DMS153 treated with DMSO at 0.1 percent for 48 hours (cell line): ENCODE measurements at regions not wholly inside any gene's neighbourhood (a gene's known extent, or its start where the extent isn't known, plus 50 kb on each side); places are given as distances from the start of the nearest gene placed in this dataset.

Experiments
- DNase-seq: peaks from one replicate; lab custom pipeline; 2025; ENCODE audit not compliant: unreplicated experiment; lab: John Stamatoyannopoulos, UW

GRCh38 chr17:51486091-51486490 is 225.7 kb downstream of the UTP18 start:
- no peak for DNase-seq

GRCh38 chr17:51486885-51487520 is 226.7 kb downstream of the UTP18 start:
- no peak for DNase-seq

GRCh38 chr17:51487947-51488346 is 227.6 kb downstream of the UTP18 start:
- no peak for DNase-seq

- no peak for DNase-seq
Measured at GRCh38 chr17:51491416-51491815, 231.1 kb downstream of the UTP18 start.

GRCh38 chr17:51493206-51493605 is 232.9 kb downstream of the UTP18 start:
- no peak for DNase-seq

- DNase-seq, result no peak
Measured at GRCh38 chr17:51496378-51496777, 236.0 kb downstream of the UTP18 start.

- no peak for DNase-seq
Measured at GRCh38 chr17:51499897-51500296, 239.6 kb downstream of the UTP18 start.

GRCh38 chr17:51500454-51500853 is 240.1 kb downstream of the UTP18 start:
- DNase-seq, result no peak

- no peak for DNase-seq
Measured at GRCh38 chr17:51505450-51505849, 245.1 kb downstream of the UTP18 start.

GRCh38 chr17:51507444-51507843 is 247.1 kb downstream of the UTP18 start:
- no peak for DNase-seq

GRCh38 chr17:51508048-51508447 is 247.7 kb downstream of the UTP18 start:
- no peak for DNase-seq

GRCh38 chr17:51510940-51511339 is 250.6 kb downstream of the UTP18 start:
- no peak for DNase-seq

GRCh38 chr17:51512220-51512907 is 252.0 kb downstream of the UTP18 start:
- no peak for DNase-seq

- no peak for DNase-seq
Measured at GRCh38 chr17:51516924-51517323, 256.6 kb downstream of the UTP18 start.

- no peak for DNase-seq
Measured at GRCh38 chr17:51524524-51524923, 264.2 kb downstream of the UTP18 start.

GRCh38 chr17:51526507-51526906 is 266.2 kb downstream of the UTP18 start:
- DNase-seq, result no peak

GRCh38 chr17:51527225-51527982 is 267.1 kb downstream of the UTP18 start:
- no peak for DNase-seq

- no peak for DNase-seq
Measured at GRCh38 chr17:51528111-51528510, 267.8 kb downstream of the UTP18 start.

- DNase-seq, result no peak
Measured at GRCh38 chr17:51533219-51533618, 272.9 kb downstream of the UTP18 start.

GRCh38 chr17:51533821-51534220 is 273.5 kb downstream of the UTP18 start:
- DNase-seq, result no peak

GRCh38 chr17:51536627-51537026 is 276.3 kb downstream of the UTP18 start:
- DNase-seq, result no peak

- no peak for DNase-seq
Measured at GRCh38 chr17:51537996-51538550, 277.7 kb downstream of the UTP18 start.
